ENCODE measurements at regions not wholly inside any gene's neighbourhood (a gene's known extent, or its start where the extent isn't known, plus 50 kb on each side); places are given as distances from the start of the nearest gene placed in this dataset.

- TF ChIP-seq PBX3 (CRISPR knock-in tag; IDR thresholded peaks at IDR 0.05) (no peak), CTCF (tag by site-specific recombination; IDR thresholded peaks at IDR 0.05) (no peak), BCL11A (tag by site-specific recombination; IDR thresholded peaks at IDR 0.05; ENCODE audit: low read depth) (no peak), TRIM28 (IDR thresholded peaks at IDR 0.05; ENCODE audit: borderline replicate concordance, low read length) (no peak), ZNF24 (tag by site-specific recombination; IDR thresholded peaks at IDR 0.05) (no peak), GLIS1 (tag by site-specific recombination; IDR thresholded peaks at IDR 0.05) (no peak), REST (tag by site-specific recombination; IDR thresholded peaks at IDR 0.05) (no peak)
Measured at GRCh38 chr3:76028774-76029173, 243.4 kb upstream of the ZNF717 start.
